ENCODE measurements at regions not wholly inside any gene's neighbourhood (a gene's known extent, or its start where the extent isn't known, plus 50 kb on each side); places are given as distances from the start of the nearest gene placed in this dataset.
A peak's percentile ranks its signal among the peaks of the same experiment; 100 is the strongest.

- no peak for DNase-seq (ENCODE audit: low spot score)
Measured at GRCh38 chr22:27639248-27640086, 162.1 kb downstream of the MN1 start.

DNA sequence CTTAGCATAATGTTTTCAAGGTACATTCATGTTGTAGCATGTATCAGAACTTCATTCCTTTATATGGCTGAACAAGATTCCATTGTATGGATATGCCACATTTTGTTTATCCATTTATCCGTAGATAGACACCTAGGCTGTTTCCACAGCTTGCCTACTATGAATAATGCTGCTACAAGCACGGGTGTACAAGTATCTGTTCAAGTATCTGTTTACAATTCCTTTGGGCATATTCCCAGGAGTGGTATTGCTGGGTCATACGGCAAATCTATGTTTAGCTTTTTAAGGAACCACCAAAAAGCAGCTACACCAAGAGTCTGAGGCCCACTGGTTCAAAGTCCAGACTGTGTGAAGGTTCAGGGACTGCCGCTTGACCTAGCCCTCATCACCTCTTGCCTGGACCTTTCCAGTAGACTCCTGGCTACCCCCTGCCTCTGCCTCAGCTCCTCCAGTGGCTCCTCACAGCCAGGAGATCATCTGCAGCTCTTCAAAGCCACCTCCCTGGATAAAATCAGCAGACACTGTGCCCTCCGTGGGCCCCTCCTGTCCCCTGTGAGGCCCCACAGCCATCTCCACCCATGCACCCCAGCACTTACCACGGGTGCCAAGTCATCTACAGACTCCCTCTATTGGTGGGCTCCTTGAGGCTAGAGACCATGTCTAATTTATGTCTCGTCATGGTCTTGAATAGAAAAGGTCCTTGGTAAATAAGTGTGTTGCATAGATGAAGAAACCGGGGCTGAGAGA is 160.3 kb downstream of the MN1 start:
- no peak for DNase-seq (ENCODE audit: low spot score)

- DNase-seq (ENCODE audit: low spot score): no peak
Measured at GRCh38 chr22:27642104-27642800, 159.3 kb downstream of the MN1 start.

DNA sequence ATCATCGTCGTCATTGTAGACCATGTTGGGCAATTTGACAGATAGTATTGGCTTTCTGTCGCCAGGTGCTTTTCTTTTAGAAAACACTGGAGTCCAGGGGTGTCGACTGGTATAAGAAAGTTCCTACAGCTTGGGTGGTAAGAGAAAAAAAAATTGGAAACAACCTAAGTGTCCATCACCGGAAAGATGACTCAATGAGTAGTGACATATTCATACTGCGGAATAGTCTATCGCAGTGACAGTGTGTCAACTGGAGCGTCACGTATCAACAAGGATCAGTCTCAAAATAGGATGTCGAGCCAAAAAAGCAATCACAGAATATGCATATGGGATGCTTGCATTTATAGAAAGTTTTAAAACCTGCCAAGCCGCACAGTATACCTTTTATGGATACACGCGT is 157.6 kb downstream of the MN1 start:
- no peak for DNase-seq (ENCODE audit: low spot score)

DNA sequence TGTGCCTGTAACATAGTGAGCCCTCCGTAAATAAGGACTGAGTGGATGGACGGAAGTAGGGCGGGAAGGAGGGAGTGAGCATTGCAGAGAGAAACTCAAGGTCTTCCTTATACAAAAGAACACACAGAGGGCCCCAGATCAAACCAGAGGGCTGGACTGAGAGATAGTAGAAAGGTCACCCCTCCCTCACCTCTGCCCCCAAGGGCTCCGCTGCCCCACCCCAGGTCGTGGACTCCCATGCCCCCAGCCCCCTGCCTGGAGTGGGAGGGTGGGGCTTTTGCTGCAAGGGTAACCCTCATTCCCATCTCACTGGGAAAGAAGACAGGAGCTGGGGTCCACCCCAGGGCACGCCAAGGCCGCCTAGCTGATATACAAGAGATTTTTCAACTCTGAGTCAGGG is 157.0 kb downstream of the MN1 start:
- no peak for DNase-seq (ENCODE audit: low spot score)

GRCh38 chr22:27647540-27647939 is 154.0 kb downstream of the MN1 start:
- peak; percentile 81 for DNase-seq (ENCODE audit: low spot score)

DNA sequence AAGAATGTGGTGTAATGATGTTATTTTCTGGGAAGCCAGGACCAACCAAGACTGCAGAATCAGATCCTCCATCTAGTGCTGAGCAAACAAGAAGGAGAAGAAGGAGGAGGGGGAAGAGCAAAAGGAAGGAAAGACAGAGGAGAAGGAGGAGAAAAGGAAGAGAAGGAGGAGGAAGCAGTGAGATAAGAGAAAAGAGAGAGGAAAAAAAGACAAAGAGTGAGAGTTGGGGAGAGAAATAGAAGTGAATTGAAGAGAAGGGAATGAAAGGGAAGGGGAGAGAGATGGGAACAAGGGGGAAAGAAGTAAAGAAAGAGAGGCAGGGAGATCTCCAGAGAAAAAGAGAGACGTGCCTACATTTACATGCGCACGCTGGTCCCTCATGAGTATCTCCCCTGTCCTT is 153.5 kb downstream of the MN1 start:
- no peak for DNase-seq (ENCODE audit: low spot score)

GRCh38 chr22:27648853-27649252 is 152.7 kb downstream of the MN1 start:
- no peak for DNase-seq (ENCODE audit: low spot score)

GRCh38 chr22:27650572-27650971 is 151.0 kb downstream of the MN1 start:
- no peak for DNase-seq (ENCODE audit: low spot score)

GRCh38 chr22:27650985-27651384 is 150.6 kb downstream of the MN1 start:
- no peak for DNase-seq (ENCODE audit: low spot score)

GRCh38 chr22:27651486-27651885 is 150.1 kb downstream of the MN1 start:
- DNase-seq (ENCODE audit: low spot score): no peak

GRCh38 chr22:27654546-27655445 is 146.8 kb downstream of the MN1 start:
- no peak for DNase-seq (ENCODE audit: low spot score)

DNA sequence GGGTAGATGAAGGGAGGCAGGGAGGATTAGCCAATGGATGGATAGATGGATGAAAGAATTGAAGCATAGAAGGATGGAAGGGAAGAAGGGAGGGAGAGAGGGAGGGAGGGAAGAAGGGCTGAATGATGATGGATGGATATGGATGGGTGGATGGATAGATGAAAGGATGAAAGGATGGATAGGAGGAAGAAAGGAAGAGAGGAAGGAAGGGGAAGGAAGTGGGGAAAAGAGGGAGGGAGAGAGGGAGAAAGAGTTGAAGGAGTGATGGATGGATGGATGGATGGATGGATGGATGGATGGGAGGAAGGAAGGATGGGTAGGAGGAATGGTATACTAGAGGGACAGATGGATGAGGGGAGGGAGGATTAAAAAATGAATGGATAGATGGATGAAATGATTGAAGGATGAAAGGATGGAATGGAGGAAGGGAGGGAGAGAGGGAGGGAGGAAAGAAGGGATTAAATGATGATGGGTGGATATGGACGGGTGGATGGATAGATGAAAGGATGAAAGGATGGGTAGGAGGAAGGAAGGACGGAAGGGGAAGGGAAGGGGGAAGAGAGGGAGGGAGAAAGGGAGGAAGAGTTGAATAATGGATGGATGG is 145.9 kb downstream of the MN1 start:
- no peak for DNase-seq (ENCODE audit: low spot score)

GRCh38 chr22:27656970-27657369 is 144.6 kb downstream of the MN1 start:
- DNase-seq (ENCODE audit: low spot score): no peak

GRCh38 chr22:27660306-27660705 is 141.2 kb downstream of the MN1 start:
- no peak for DNase-seq (ENCODE audit: low spot score)

DNA sequence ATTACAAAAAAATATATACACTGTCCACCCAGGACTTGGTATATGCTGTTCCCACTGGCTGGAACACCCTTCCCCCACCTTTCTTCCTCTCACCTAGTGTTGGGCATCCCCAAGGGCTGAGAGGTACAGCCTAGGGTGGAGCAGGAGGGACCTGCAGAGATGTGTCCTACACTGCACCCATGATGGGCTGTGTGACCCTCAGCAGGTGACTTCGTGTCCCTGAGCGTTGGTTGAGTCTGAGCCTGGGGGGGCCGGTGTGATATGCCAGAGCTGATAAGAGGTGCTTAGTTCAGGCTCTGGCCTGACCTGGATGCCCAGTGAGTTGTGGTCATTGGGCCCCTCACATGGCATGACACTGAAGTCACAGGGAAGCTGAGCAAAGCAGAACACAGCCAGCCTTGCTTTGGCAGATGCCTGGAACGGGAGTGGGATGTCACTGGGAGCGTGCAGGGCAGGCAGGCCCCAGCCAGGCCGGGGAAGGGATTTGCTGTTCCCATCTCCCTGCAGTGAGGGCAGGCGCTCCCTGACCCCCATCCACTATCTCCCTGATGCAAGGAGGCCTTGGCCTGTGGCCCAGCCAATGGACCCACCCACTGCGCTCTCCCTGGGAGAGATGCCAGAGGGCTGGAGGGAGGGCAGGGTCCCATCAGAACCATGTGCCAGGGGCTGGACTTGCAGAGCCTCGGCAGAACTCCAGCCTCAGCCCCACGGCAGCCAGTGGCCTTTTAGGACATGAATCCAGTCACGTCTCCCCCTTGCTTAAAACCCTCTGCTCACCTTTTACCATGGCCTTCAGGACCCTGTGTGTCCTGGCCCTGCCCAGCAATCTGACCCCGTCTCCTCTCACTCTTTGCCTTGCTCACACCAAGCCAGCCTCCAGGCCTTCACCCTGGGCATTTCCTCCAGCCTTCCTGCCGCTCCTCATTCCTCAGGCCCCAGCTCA is 138.9 kb downstream of the MN1 start:
- no peak for DNase-seq (ENCODE audit: low spot score)

- no peak for DNase-seq (ENCODE audit: low spot score)
Measured at GRCh38 chr22:27663812-27664211, 137.7 kb downstream of the MN1 start.

DNA sequence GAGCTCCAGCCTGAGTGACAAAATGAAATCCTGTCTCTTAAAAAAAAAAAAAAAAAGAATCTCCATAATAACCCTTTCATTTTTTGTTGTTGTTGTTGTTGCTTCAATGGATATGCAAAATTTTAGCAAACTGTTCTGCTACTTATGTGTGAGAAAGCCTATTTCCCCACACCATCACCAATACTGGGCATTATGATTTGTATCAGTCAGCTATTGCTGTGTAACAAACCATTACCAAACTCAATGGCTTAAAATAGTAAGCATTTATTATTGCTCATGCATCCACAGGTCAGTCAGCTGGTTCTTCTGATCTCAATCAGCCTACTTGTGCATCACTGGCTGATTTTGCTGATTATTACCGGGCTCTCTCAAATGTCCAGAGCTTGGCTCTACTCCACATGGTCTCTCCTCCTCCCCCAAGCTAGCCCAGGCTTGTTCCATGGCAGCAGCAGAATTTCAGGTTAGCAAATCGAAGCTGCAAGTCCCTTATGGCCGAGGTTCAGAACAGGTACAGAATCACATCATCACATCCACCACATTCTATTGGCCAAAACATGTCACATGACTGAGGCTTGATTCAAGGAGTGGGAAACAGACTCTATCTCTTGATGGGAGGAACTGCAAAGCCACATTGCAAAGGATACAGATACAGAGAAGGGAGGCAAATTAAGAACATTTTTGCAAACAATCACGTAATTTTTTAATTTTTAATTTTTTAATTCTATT is 135.1 kb downstream of the MN1 start:
- no peak for DNase-seq (ENCODE audit: low spot score)

DNA sequence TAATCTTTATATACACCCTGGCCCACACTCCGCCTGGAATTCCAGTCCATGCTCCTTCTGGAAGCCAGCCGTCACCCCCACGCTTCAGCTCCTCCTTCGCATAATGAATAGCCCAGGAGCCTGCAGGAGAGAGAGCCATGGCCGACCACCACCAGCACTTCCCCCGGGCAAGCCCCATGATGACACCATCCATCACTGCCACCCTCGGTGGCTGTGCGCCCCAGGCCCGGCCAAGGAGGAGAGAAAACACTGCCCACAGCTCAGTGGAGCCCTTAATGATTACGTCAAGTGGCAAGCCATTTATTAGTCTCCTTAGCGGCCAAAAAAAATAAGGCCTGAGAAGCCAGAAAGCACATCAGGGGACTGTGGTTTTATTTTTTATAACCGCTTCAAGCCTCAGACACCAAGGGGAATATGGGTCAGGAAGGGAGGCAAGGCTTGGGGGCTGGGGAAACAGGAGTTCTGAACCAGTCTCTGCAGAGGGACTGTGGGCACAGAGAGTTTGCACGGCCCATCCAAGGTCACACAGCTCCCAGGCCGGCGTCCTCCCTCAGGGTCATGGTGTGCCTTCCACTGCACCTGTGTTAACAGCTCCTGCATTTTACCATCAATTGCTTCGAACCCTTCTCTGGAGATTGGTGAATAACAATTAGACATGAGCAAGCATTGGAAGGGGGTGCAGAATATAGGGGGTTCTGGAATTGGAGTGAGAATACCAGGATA is 134.3 kb downstream of the MN1 start:
- no peak for DNase-seq (ENCODE audit: low spot score)
